NCI-H1105 (cell line): ENCODE measurements at regions not wholly inside any gene's neighbourhood (a gene's known extent, or its start where the extent isn't known, plus 50 kb on each side); places are given as distances from the start of the nearest gene placed in this dataset.

Experiments used
- DNase-seq: peaks from one replicate; lab custom pipeline; 2025; lab: John Stamatoyannopoulos, UW

- no peak for DNase-seq
Observed at GRCh38 chr2:173818285-173818684, 146.9 kb downstream of the SP3 start.

GRCh38 chr2:173819852-173820251 is 145.3 kb downstream of the SP3 start:
- DNase-seq = no peak

GRCh38 chr2:173821451-173821850 is 143.7 kb downstream of the SP3 start:
- no peak for DNase-seq

GRCh38 chr2:173822889-173823542 is 142.2 kb downstream of the SP3 start:
- DNase-seq = no peak

GRCh38 chr2:173823543-173823939 is 141.6 kb downstream of the SP3 start:
- no peak for DNase-seq

- no peak for DNase-seq
Observed at GRCh38 chr2:173828189-173829142, 136.7 kb downstream of the SP3 start.

GRCh38 chr2:173829727-173830126 is 135.4 kb downstream of the SP3 start:
- DNase-seq = no peak

- DNase-seq = no peak
Observed at GRCh38 chr2:173830170-173830569, 135.0 kb downstream of the SP3 start.

- DNase-seq = no peak
Observed at GRCh38 chr2:173831312-173832229, 133.6 kb downstream of the SP3 start.

GRCh38 chr2:173834141-173834540 is 131.0 kb downstream of the SP3 start:
- no peak for DNase-seq

GRCh38 chr2:173835726-173836125 is 129.4 kb downstream of the SP3 start:
- DNase-seq = no peak

GRCh38 chr2:173841110-173841509 is 124.1 kb downstream of the SP3 start:
- DNase-seq = no peak

- DNase-seq = no peak
Observed at GRCh38 chr2:173843526-173843925, 121.6 kb downstream of the SP3 start.

GRCh38 chr2:173851141-173851641 is 114.0 kb downstream of the SP3 start:
- no peak for DNase-seq

- DNase-seq = no peak
Observed at GRCh38 chr2:173854141-173854540, 111.0 kb downstream of the SP3 start.

- DNase-seq = no peak
Observed at GRCh38 chr2:173854840-173855239, 110.3 kb downstream of the SP3 start.

GRCh38 chr2:173855661-173856060 is 109.5 kb downstream of the SP3 start:
- no peak for DNase-seq
